ENCODE measurements at regions not wholly inside any gene's neighbourhood (a gene's known extent, or its start where the extent isn't known, plus 50 kb on each side); places are given as distances from the start of the nearest gene placed in this dataset.
"Not testable (repeated sequence)": the region's sequence is repeated elsewhere in the genome, so short reads cannot be mapped to it uniquely, and the experiment has no call there.

GRCh38 chr7:94787285-94787684, 120.1 kb upstream of the PPP1R9A start:
- POLR2A ChIA-PET: no interaction called here
- H3K27me3 ChIP-seq (ENCODE audit: insufficient read depth): no peaks in the 10 kb centered on the region
- H3F3A ChIP-seq (replicated peaks; ENCODE audit: insufficient read depth): no peaks in the 10 kb centered on the region
- no peak for DNase-seq
- WGBS (ENCODE audit: low lambda C conversion rate): 14% methylated on average over 1 of the region's 1 CpG
- no peak overlapping the region for H3K27ac ChIP-seq (ENCODE audit: low read depth in 2 of 2, low read length in 1 of 2)
- no peaks in the 10 kb centered on the region for H3K79me2 ChIP-seq (ENCODE audit: insufficient read depth)
- H3K4me3 ChIP-seq (ENCODE audit: low read depth in 2 of 2, low read length in 1 of 2): no peak overlapping the region
- CTCF ChIA-PET: no interaction called here
- no peaks in the 10 kb centered on the region for H3K9me2 ChIP-seq
- H3K4me2 ChIP-seq: no peak overlapping the region
- no peak for TF ChIP-seq NRF1 (IDR thresholded peaks at IDR 0.05; ENCODE audit: low read depth, low read length)
- TF ChIP-seq REST (IDR thresholded peaks at IDR 0.05; ENCODE audit: low read depth, low read length): no peak
- TF ChIP-seq ZBTB33 (IDR thresholded peaks at IDR 0.05; ENCODE audit: borderline replicate concordance, low read depth): no peak
- TF ChIP-seq ELF1 (IDR thresholded peaks at IDR 0.05): no peak
- no peak for TF ChIP-seq USF2 (IDR thresholded peaks at IDR 0.05; ENCODE audit: borderline replicate concordance, low read depth, low read length)
- no peak for TF ChIP-seq CHD2 (IDR thresholded peaks at IDR 0.05; ENCODE audit: low read length, partially characterized antibody)
- TF ChIP-seq TEAD4 (IDR thresholded peaks at IDR 0.05; ENCODE audit: borderline replicate concordance, insufficient read depth): no peak
- no peak for TF ChIP-seq SMC3 (IDR thresholded peaks at IDR 0.05; ENCODE audit: low read depth, low read length)
- TF ChIP-seq RAD21 (IDR thresholded peaks at IDR 0.05; ENCODE audit: low read length): no peak
- TF ChIP-seq FOXM1 (IDR thresholded peaks at IDR 0.05; ENCODE audit: low read depth): no peak
- H3K36me3 ChIP-seq (replicated peaks in 1 of 2; ENCODE audit: control insufficient read depth in 1 of 2, insufficient read depth in 2 of 2, low read length in 1 of 2): no peaks in the 10 kb centered on the region
- H3K4me1 ChIP-seq (ENCODE audit: control insufficient read depth in 1 of 2, insufficient read depth in 2 of 2, low read depth in 1 of 2, low read length in 1 of 2): no peaks in the 10 kb centered on the region
- no peaks in the 10 kb centered on the region for H3K9me3 ChIP-seq
- no peaks in the 10 kb centered on the region for H4K20me1 ChIP-seq (ENCODE audit: insufficient read depth)
- H2AFZ ChIP-seq (ENCODE audit: low read depth): no peak overlapping the region
- H3K9ac ChIP-seq: no peak overlapping the region

GRCh38 chr7:94788378-94788777, 119.0 kb upstream of the PPP1R9A start:
- H2AFZ ChIP-seq (ENCODE audit: low read depth); H4K20me1 ChIP-seq (ENCODE audit: insufficient read depth); H3K9me2 ChIP-seq; H3K27me3 ChIP-seq (ENCODE audit: insufficient read depth); H3K27ac ChIP-seq (ENCODE audit: low read depth in 2 of 2, low read length in 1 of 2); H3K4me1 ChIP-seq (ENCODE audit: control insufficient read depth in 1 of 2, insufficient read depth in 2 of 2, low read depth in 1 of 2, low read length in 1 of 2); H3K9ac ChIP-seq; H3K4me2 ChIP-seq; H3K36me3 ChIP-seq (replicated peaks in 1 of 2; ENCODE audit: control insufficient read depth in 1 of 2, insufficient read depth in 2 of 2, low read length in 1 of 2); H3K9me3 ChIP-seq; H3K79me2 ChIP-seq (ENCODE audit: insufficient read depth); CTCF ChIA-PET; H3F3A ChIP-seq (replicated peaks; ENCODE audit: insufficient read depth); POLR2A ChIA-PET; DNase-seq; H3K4me3 ChIP-seq (ENCODE audit: low read depth in 2 of 2, low read length in 1 of 2): not testable (repeated sequence)
- WGBS (ENCODE audit: low lambda C conversion rate): 36% methylated on average over 3 of the region's 3 CpGs
